ENCODE measurements at regions not wholly inside any gene's neighbourhood (a gene's known extent, or its start where the extent isn't known, plus 50 kb on each side); places are given as distances from the start of the nearest gene placed in this dataset.
"Not testable (repeated sequence)": the region's sequence is repeated elsewhere in the genome, so short reads cannot be mapped to it uniquely, and the experiment has no call there.

DNA sequence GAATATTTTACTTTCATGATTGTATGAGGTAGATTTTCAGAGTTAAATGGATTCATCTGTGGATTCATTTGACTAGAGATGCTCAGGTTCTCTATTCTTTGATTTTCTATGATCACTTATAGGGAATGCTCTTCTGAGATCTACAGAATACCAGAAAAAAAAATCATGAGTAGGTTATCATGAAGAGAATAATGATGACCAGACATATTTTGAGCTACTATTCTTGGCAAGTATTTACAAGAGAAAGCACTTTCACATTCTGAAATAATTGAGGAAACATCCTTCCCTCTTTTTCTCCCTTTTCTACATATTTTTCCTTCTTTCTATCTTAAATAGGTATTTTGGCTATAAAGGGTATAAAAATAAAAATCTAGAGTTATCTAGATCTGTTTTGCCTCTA is 543.0 kb upstream of the TUSC1 start:
- no peak for FAIRE-seq
- no peak for TF ChIP-seq POLR2A (IDR thresholded peaks at IDR 0.05; ENCODE audit: low read depth, low read length)

DNA sequence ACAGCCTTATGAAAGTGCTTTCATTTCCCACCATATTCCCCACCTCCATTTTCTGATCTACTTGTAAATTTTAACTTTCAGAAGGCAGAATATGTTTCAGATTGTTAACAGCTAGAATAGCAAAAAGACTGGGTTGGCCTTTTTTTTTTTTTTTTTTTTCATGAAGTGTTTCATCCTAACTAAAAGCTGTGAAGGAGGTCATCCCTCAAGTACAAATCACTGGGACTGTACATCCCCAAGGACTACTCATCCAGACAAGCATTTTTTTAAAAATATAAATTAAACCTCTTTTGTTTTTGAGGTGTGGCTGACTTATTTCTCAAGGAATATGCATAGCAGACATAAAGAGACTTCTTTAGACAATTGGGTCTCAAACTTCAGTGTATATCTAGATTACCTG is 542.1 kb upstream of the TUSC1 start:
- TF ChIP-seq POLR2A (IDR thresholded peaks at IDR 0.05; ENCODE audit: low read depth, low read length), result no peak
- no peak for FAIRE-seq
- DNase-seq (ENCODE audit: insufficient read length, low spot score), result no peak

More for the DNA sequence above, 543.0 kb upstream of the TUSC1 start:
- no peak for DNase-seq (ENCODE audit: insufficient read length, low spot score)

DNA sequence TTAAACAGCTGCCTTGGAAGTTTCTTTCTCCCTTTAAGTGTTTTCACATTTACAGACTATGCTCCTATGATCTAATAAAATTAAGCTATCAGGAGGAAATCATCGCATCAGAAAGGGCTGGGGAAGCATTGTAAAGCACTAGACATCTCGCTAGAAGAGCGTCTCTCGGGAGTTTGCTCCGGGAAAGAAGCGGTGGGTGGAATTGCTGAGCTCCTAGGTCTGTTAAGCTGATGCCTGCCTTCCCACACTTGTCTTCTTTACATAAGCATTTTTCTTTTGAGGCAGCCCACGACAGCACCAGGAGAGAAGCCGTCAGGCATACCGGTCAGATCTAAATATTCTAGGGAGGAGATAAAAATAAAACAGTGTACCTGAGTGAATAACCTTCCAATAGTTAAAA is 541.7 kb upstream of the TUSC1 start:
- FAIRE-seq, result no peak
- no peak for DNase-seq (ENCODE audit: insufficient read length, low spot score)
- TF ChIP-seq POLR2A (IDR thresholded peaks at IDR 0.05; ENCODE audit: low read depth, low read length), result no peak

DNA sequence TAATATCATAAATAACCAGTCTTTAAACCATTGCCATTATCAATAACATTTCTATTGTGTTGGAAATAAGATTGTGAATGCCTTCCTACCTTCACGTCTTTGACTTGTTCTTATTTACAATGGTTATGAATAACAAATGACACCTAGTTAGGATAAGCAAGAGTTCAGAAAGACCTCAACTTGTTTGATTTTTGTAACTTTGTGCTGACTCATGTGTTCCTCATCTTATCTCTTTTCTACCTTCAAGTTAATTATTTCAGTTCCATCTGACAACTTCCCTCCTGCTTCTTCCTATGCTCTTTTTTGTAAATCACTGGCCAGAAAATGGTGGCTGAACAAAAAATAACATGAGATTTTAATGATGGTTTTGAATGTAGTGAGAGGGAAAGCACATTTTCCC is 538.5 kb upstream of the TUSC1 start:
- no peak for TF ChIP-seq POLR2A (IDR thresholded peaks at IDR 0.05; ENCODE audit: low read depth, low read length)
- DNase-seq (ENCODE audit: insufficient read length, low spot score) (no peak), FAIRE-seq (no peak)

DNA sequence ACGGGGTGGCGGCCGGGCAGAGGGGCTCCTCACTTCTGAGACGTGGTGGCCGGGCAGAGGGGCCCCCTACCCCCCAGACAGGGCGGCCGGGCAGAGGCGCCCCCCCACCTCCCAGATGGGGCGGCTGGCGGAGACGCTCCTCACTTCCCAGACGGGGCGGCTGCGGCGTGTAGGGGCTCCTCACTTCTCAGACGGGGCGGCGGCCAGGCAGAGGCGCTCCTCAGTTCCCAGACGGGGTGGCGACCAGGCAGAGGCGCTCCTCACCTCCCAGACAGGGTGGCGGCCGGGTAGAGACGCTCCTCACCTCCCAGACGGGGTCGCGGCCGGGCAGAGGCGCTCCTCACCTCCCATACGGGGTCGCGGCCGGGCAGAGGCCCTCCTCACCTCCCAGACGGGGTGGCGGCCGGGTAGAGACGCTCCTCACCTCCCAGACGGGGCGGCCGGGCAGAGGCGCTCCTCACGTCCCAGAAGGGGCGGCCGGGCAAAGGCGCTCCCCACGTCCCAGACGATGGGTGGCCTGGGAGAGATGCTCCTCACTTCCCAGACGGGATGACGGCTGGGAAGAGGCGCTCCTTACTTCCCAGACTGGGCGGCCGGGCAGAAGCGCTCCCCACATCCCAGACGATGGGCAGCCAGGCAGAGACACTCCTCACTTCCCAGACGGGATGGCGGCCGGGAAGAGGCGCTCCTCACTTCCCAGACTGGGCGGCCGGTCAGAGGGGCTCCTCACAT is 536.6 kb upstream of the TUSC1 start:
- not testable (repeated sequence) for DNase-seq (ENCODE audit: insufficient read length, low spot score); FAIRE-seq

DNA sequence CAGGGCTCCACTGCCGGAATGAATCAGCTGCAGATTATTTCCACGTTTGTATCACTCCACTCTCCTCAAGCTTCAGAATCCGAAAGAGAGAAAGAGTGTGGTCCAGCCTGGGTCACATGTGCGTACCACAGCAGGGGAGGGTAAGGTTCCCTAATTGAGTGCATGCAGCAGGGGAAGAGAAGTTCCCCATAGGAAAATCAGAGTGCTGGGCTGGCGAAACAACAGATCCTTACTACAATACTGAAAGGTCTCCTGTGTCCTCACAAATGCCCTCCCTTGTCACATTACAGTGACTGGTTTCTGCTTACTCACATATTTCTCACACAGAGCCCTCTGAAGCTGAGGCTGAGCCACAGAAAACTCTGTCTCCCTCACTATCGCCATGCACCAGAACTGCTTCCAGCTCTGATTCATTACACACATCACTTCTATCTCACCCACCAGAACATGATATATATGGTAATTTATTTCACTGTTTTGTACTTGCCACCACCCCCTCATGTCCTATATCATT is 532.2 kb upstream of the TUSC1 start:
- no peak for TF ChIP-seq POLR2A (IDR thresholded peaks at IDR 0.05; ENCODE audit: low read depth, low read length)
- DNase-seq (ENCODE audit: insufficient read length, low spot score) (peak; percentile 25), FAIRE-seq (peak; percentile 97)

DNA sequence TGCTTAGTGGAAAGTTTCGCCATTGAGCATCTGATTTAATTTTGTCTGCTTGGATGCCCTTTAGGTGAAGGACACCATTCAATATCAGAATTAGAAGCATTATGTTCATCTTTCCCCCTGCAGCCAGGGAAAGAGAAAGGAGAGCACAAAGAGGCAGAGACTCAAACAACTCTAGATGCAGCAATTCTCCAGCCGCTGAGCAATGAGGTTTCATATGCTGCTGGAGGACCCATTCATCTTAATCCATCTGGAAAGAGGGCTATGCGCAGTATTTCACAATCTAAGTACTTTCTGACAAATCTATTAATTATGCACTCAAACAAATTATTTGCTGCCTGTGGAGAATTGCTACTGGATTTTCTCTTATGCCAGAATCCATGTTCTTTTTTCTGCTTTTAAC is 527.0 kb upstream of the TUSC1 start:
- TF ChIP-seq POLR2A (IDR thresholded peaks at IDR 0.05; ENCODE audit: low read depth, low read length), result no peak
- DNase-seq (ENCODE audit: insufficient read length, low spot score), result no peak
- no peak for FAIRE-seq

DNA sequence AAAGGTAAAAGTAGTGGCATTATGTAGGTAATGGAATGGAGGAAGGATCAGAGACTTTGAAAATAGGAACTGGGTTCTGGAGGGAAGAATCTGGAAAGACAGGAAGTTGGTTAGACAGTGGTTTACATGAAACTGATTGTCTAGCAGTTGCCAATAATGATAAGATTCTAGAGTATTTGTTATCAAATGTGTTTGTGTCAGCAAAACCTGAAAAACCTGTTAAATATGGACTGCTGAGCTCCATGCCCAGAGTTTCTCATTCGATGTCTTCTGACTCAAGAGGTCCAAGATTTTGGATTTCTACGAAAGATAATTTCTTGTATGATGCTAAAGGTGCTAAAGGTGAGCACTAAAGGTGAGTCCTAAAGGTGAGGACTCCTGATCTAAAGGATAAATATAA is 515.0 kb upstream of the TUSC1 start:
- DNase-seq (ENCODE audit: insufficient read length, low spot score) (no peak), FAIRE-seq (no peak)
- no peak for TF ChIP-seq POLR2A (IDR thresholded peaks at IDR 0.05; ENCODE audit: low read depth, low read length)

DNA sequence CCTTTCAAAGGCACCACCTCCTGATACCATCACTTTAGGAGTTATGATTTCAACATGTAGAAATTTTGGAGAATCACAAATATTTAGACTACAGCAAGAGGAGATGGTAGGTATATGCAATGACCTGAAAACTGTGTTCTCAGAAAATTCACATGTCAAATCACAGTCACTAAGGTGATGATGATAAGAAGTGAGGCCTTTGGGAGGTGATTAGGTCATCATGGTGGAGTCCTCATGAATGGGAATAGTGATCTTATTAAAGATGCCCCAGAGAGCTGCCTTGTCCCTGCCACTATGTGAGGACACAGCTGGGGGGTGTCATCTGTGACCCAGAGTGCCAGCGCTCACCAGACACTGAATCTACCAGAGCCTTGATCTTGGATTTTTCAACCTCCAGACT is 513.5 kb upstream of the TUSC1 start:
- DNase-seq (ENCODE audit: insufficient read length, low spot score), result no peak
- FAIRE-seq, result no peak
- TF ChIP-seq POLR2A (IDR thresholded peaks at IDR 0.05; ENCODE audit: low read depth, low read length), result no peak

DNA sequence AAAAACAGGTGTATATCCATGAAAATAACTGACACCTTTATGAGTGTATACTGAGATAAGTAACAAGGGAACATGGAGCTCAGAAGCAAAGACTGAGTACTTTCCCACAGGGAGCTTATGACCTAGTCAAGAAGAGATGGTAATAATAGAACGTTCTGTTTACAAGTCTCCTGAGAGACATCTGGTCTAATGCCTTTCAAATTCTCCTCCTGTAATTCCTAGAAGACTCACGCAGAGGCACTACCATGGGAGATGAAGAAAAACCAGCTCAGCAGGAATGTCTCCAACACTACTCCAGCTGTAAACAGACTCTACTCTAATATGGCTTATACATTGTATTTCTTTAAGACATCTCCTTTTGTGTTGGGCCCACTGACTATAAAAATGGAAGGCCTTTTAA is 503.6 kb upstream of the TUSC1 start:
- DNase-seq (ENCODE audit: insufficient read length, low spot score), result no peak
- no peak for TF ChIP-seq POLR2A (IDR thresholded peaks at IDR 0.05; ENCODE audit: low read depth, low read length)
- FAIRE-seq, result no peak

DNA sequence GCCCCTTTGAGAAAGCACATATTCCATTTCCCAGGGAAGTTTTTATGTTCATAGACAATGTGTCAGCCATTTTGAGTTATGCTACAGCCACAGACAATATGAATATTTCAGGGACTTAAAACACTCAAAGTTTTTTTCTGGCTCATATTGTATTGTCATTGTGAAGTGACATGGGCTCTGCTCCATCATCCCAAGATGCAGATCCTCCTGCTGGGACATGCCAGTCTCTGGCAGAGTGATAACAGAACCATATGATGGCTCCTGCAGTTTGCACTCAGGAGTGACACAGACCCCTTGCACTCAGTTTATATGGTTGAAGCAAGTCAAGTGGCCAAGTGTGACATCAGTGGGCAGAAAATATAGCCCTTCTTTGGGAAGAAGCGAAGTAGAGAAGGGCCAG is 498.4 kb upstream of the TUSC1 start:
- no peak for FAIRE-seq
- no peak for DNase-seq (ENCODE audit: insufficient read length, low spot score)
- TF ChIP-seq POLR2A (IDR thresholded peaks at IDR 0.05; ENCODE audit: low read depth, low read length), result no peak

DNA sequence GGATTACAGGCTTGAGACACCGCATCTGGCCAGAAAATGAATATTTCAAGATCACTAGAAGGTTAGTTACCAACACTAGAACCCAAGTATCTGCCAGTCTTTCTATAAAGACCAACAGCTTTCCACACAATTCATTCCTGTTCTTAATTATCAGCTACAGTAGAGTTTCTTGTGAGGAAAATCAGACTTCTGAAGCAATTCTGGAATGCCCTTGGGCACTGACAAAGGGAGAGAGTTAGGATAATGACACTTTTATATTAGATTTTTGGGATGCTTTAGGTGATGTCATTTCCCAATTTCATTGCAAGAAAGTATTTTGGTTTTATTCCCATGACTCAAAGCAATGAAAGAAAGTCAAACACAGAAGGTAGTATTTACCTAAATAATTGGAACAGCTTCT is 497.0 kb upstream of the TUSC1 start:
- no peak for DNase-seq (ENCODE audit: insufficient read length, low spot score)
- no peak for TF ChIP-seq POLR2A (IDR thresholded peaks at IDR 0.05; ENCODE audit: low read depth, low read length)
- FAIRE-seq, result no peak

DNA sequence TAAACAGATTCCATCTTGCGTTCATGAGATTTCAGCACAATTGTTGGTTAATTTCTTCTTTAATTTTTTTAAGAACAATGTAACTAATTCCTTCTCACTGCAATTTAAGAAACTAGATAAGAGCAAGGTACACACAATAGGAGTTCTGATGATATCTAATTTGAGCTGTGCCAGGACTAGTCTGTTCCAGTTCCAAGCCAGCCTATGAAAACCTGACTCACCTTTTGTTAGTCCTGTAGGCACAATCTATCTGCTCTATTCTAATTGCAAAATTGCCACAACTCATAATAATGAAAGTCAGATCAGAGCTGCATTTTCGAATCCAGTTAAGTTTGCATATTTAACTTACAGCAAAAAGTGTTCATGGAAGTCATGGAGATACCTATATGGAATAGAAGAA is 494.1 kb upstream of the TUSC1 start:
- no peak for DNase-seq (ENCODE audit: insufficient read length, low spot score)
- no peak for TF ChIP-seq POLR2A (IDR thresholded peaks at IDR 0.05; ENCODE audit: low read depth, low read length)
- peak; percentile 90 for FAIRE-seq

DNA sequence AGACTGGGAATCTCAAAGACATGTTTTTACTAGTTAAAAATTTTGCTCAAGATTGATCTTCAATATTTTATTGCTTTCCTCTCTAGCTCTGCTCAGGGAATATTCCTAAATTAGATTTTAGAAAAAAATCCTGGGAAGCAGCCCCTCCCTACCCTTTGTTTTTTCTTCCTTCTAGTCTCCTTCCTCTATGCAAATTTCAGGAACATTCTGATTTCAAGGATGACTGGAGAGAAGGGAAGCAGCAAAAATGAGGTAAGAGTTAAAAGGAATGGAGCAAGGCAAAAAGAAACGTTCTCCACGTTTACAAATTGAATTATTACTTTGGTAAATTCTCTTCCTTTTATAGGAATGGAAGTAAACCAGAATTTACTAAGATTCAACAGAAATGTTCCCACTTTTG is 493.4 kb upstream of the TUSC1 start:
- no peak for FAIRE-seq
- DNase-seq (ENCODE audit: insufficient read length, low spot score), result no peak
- no peak for TF ChIP-seq POLR2A (IDR thresholded peaks at IDR 0.05; ENCODE audit: low read depth, low read length)

DNA sequence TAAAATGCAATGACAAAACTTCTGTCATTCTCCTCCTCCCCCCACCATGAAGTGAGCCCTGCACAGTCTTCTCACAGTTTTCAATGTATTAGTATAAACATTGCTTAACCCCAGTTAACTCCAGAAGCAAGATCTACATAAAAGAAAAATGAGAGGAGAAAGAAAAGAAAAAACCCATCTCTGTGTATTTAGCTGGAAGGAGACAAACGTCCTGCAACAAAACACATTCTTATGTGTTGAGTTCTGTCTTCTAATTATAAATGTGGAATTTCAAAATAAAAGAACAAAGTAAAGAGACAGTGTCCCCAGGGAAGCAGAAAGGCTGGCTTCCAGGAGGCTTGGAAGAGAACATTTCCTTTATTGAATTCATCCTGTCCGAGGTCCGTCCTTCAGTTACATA is 491.9 kb upstream of the TUSC1 start:
- no peak for TF ChIP-seq POLR2A (IDR thresholded peaks at IDR 0.05; ENCODE audit: low read depth, low read length)
- no peak for FAIRE-seq

DNA sequence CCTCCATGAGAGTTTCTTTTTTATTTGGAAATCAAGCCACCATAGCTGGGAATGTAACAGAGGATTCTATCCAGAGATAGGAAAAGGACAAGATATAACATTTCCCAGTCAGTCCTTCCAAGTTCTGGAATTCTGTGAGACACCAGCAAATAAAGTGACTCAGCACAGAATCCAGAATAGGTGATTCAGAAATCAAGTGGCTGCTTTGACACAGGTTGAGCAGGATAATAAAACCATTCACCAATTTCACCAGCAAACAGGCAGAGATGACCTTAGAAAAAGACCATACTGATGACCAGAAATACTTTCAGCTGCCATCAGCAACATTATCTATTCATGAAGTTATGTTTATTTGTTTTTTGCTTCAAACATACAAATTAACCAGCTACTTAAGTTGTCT is 491.5 kb upstream of the TUSC1 start:
- DNase-seq (ENCODE audit: insufficient read length, low spot score), result no peak
- no peak for TF ChIP-seq POLR2A (IDR thresholded peaks at IDR 0.05; ENCODE audit: low read depth, low read length)
- FAIRE-seq, result peak; percentile 93

More for the DNA sequence above, 491.9 kb upstream of the TUSC1 start:
- DNase-seq (ENCODE audit: insufficient read length, low spot score), result no peak
